Lung (tissue), 11 donors: ENCODE measurements at regions not wholly inside any gene's neighbourhood (a gene's known extent, or its start where the extent isn't known, plus 50 kb on each side); places are given as distances from the start of the nearest gene placed in this dataset.

ENCODE experiments used
- ATAC-seq: fragments of 200-7000 bp; cut with Tn5 transposase; one replicate; pipeline ENCODE4 v1.9.1; 2020; ENCODE audit warnings: moderate number of reproducible peaks; ENCODE audit not compliant: insufficient read depth, low FRiP score
- DNase-seq, 3 donors: peaks; one replicate each; pipeline ENCODE4 v3.0.0-alpha.2; 2013 to 2017
- H3K27ac ChIP-seq, 2 donors: one replicate each; pipeline ENCODE4 v1.5.1; 2013; ENCODE audit warnings: mild to moderate bottlenecking in 2 of 2, moderate library complexity in 2 of 2, control low read depth in 1 of 2, inconsistent platforms in 1 of 2, low read depth in 1 of 2, low read length in 1 of 2
- H3K27me3 ChIP-seq, 3 donors: one replicate each; pipeline ENCODE4 v1.5.1; 2013; ENCODE audit warnings: low read length in 2 of 3; ENCODE audit not compliant: control insufficient read depth in 3 of 3, insufficient read depth in 3 of 3
- H3K36me3 ChIP-seq, 4 donors: one replicate each; pipeline ENCODE4 v1.5.1; 2013; ENCODE audit warnings: low read length in 4 of 4, mild to moderate bottlenecking in 1 of 4, moderate library complexity in 1 of 4; ENCODE audit not compliant: control insufficient read depth in 4 of 4, insufficient read depth in 4 of 4
- H3K4me1 ChIP-seq, 5 donors: one replicate each; pipeline ENCODE4 v1.5.1; 2013; ENCODE audit warnings: low read length in 5 of 5, mild to moderate bottlenecking in 2 of 5, moderate library complexity in 1 of 5; ENCODE audit not compliant: control insufficient read depth in 5 of 5, insufficient read depth in 5 of 5
- H3K4me3 ChIP-seq: one replicate; pipeline ENCODE4 v1.5.1; 2013; ENCODE audit warnings: mild to moderate bottlenecking, control low read depth, moderate library complexity
- H3K9ac ChIP-seq, 2 donors: one replicate each; pipeline ENCODE4 v1.5.1; 2013; ENCODE audit warnings: low read length in 2 of 2, control low read depth in 1 of 2; ENCODE audit not compliant: insufficient read depth in 1 of 2
- H3K9me3 ChIP-seq, 4 donors: one replicate each; pipeline ENCODE4 v1.5.1; 2013; ENCODE audit warnings: low read length in 3 of 4, mild to moderate bottlenecking in 1 of 4, moderate library complexity in 1 of 4; ENCODE audit not compliant: control insufficient read depth in 4 of 4, insufficient read depth in 3 of 4
- CTCF ChIP-seq: IDR thresholded peaks from 2 replicates; pipeline ENCODE4 v1.5.1; 2012; ENCODE audit warnings: mild to moderate bottlenecking; ENCODE audit errors: control extremely low read depth, extremely low read depth
- WGBS, 2 donors: extraction: QIAGEN DNeasy Blood & Tissue Kit; methylation state at CpG; one replicate each; pipeline ENCODE4 v1.1.7; 2013; 5-methylcytosine and 5-hydroxymethylcytosine counted together
- donor health status: control.
- donor health status: control.
- donor health status: Bipolar disorder and iron deficiency.
- donor health status: healthy.
- donor health status: DM: yes; HTN: yes; CAD: no.

GRCh38 chr10:132995909-132996602, 53.7 kb upstream of the CFAP46 start:
- no peak overlapping the region for H3K4me3 ChIP-seq
- peaks cover 0 to 3% (median 0%) of the 10 kb centered on the region in 4 donors for H3K9me3 ChIP-seq
- H3K36me3 ChIP-seq = no peaks in the 10 kb centered on the region
- peaks cover 0 to 7% (median 0%) of the 10 kb centered on the region in 5 donors for H3K4me1 ChIP-seq
- H3K27me3 ChIP-seq = peaks cover 0 to 11% (median 4%) of the 10 kb centered on the region in 3 donors
- TF ChIP-seq CTCF = no peak
- H3K27ac ChIP-seq = no peak overlapping the region
- WGBS, 2 donors = 79 to 83% methylated on average over 29 of the region's 29 CpGs
- DNase-seq = no peak
- H3K9ac ChIP-seq = no peak overlapping the region
- no peak for ATAC-seq

GRCh38 chr10:132994811-132995210, 52.4 kb upstream of the CFAP46 start:
- Histone ChIP-seq H3K4me1 (peaks cover 0 to 10% (median 0%) of the 10 kb centered on the region in 5 donors), H3K9ac (no peak overlapping the region), H3K4me3 (no peak overlapping the region), H3K36me3 (no peaks in the 10 kb centered on the region), H3K27ac (no peak overlapping the region), H3K27me3 (peaks cover 0 to 11% (median 4%) of the 10 kb centered on the region in 3 donors), H3K9me3 (peaks cover 0 to 3% (median 0%) of the 10 kb centered on the region in 4 donors)
- 76 to 90% methylated on average over 15 of the region's 15 CpGs for WGBS, 2 donors
- ATAC-seq (no peak), DNase-seq (no peak)
- TF ChIP-seq CTCF = no peak

GRCh38 chr10:132994185-132994796, 51.9 kb upstream of the CFAP46 start:
- Histone ChIP-seq H3K9me3 (peaks cover 0 to 3% (median 0%) of the 10 kb centered on the region in 4 donors), H3K36me3 (no peaks in the 10 kb centered on the region), H3K4me3 (no peak overlapping the region), H3K27ac (no peak overlapping the region), H3K9ac (peak overlapping the region in 1 of 2 donors; percentile 47), H3K4me1 (peaks cover 0 to 10% (median 0%) of the 10 kb centered on the region in 5 donors), H3K27me3 (peaks cover 0 to 11% (median 4%) of the 10 kb centered on the region in 3 donors)
- ATAC-seq (no peak), DNase-seq (peak in 2 of 3 donors; percentile 38 to 44)
- 48 to 70% methylated on average over 34 of the region's 34 CpGs for WGBS, 2 donors
- TF ChIP-seq CTCF = no peak
